GM23248 (cell line): ENCODE measurements at regions not wholly inside any gene's neighbourhood (a gene's known extent, or its start where the extent isn't known, plus 50 kb on each side); places are given as distances from the start of the nearest gene placed in this dataset.
A peak's percentile ranks its signal among the peaks of the same experiment; 100 is the strongest.

Experiments used
- DNase-seq: peaks from one replicate; pipeline ENCODE4 v3.0.0-alpha.2; 2015
- H2AFZ ChIP-seq: fragments of 200-600 bp; sonication (generic); 2 replicates; pipeline ENCODE4 v1.6.1; 2016; ENCODE audit warnings: antibody characterized with exemption
- H3F3A ChIP-seq: fragments of 200-600 bp; sonication (generic); 2 replicates; pipeline ENCODE4 v1.6.1; 2016; ENCODE audit warnings: mild to moderate bottlenecking, antibody characterized with exemption, mixed run types; ENCODE audit not compliant: insufficient read depth
- H3K27ac ChIP-seq: fragments of 200-600 bp; sonication (generic); 2 replicates; pipeline ENCODE4 v1.5.1; 2016; ENCODE audit warnings: mild to moderate bottlenecking
- H3K27me3 ChIP-seq: fragments of 200-600 bp; sonication (generic); replicated peaks from 2 replicates; pipeline ENCODE4 v1.6.1; 2016; ENCODE audit warnings: mild to moderate bottlenecking; ENCODE audit not compliant: insufficient read depth
- H3K36me3 ChIP-seq: fragments of 200-600 bp; sonication (generic); 2 replicates; pipeline ENCODE4 v1.6.1; 2016; ENCODE audit warnings: low read depth, mild to moderate bottlenecking
- H3K4me1 ChIP-seq: fragments of 200-600 bp; sonication (generic); 2 replicates; pipeline ENCODE4 v1.6.1; 2016; ENCODE audit warnings: mild to moderate bottlenecking; ENCODE audit not compliant: insufficient read depth
- H3K4me2 ChIP-seq: fragments of 200-600 bp; sonication (generic); one replicate; pipeline ENCODE4 v1.6.1; 2016; ENCODE audit warnings: mild to moderate bottlenecking; ENCODE audit not compliant: unreplicated experiment
- H3K4me3 ChIP-seq: fragments of 200-600 bp; sonication (generic); 2 replicates; pipeline ENCODE4 v1.5.1; 2016; ENCODE audit warnings: mild to moderate bottlenecking
- H3K79me2 ChIP-seq: fragments of 200-600 bp; sonication (generic); 2 replicates; pipeline ENCODE4 v1.6.1; 2016; ENCODE audit warnings: mild to moderate bottlenecking; ENCODE audit not compliant: insufficient read depth
- H3K9ac ChIP-seq: fragments of 200-600 bp; sonication (generic); 2 replicates; pipeline ENCODE4 v1.6.1; 2016; ENCODE audit warnings: mild to moderate bottlenecking
- H3K9me2 ChIP-seq: fragments of 200-600 bp; sonication (generic); 2 replicates; pipeline ENCODE4 v1.6.1; 2016; ENCODE audit warnings: mixed run types, mild to moderate bottlenecking, moderate library complexity; ENCODE audit not compliant: insufficient read depth
- H3K9me3 ChIP-seq: fragments of 200-600 bp; sonication (generic); one replicate; pipeline ENCODE4 v1.6.1; 2017; ENCODE audit warnings: low read depth
- H4K20me1 ChIP-seq: fragments of 200-600 bp; sonication (generic); 2 replicates; pipeline ENCODE4 v1.6.0; 2016; ENCODE audit not compliant: insufficient read depth
- EZH2 ChIP-seq: fragments of 200-600 bp; sonication (generic); IDR thresholded peaks from 2 replicates; pipeline ENCODE4 v1.6.1; 2018; ENCODE audit warnings: antibody characterized with exemption, mild to moderate bottlenecking; ENCODE audit not compliant: insufficient read depth, poor library complexity, severe bottlenecking
- EZH2phosphoT487 ChIP-seq: fragments of 200-600 bp; sonication (generic); IDR thresholded peaks from 2 replicates; pipeline ENCODE4 v1.6.1; 2018; ENCODE audit warnings: antibody characterized with exemption, moderate library complexity, mild to moderate bottlenecking, low read depth; ENCODE audit not compliant: insufficient read depth
- WGBS, 2 experiments: methylation state at CpG; one replicate each; pipeline ENCODE4 v1.1.6; 2015 to 2017; ENCODE audit warnings: low lambda C conversion rate in 2 of 2, low coverage in 1 of 2; ENCODE audit errors: missing lambda C conversion rate in 2 of 2; 5-methylcytosine and 5-hydroxymethylcytosine counted together
- in situ Hi-C: fragments of 300-500 bp; cut with MboI; formaldehyde crosslinking; loops from 2 replicates; pipeline ENCODE4 v1.15.0; 2020

DNA sequence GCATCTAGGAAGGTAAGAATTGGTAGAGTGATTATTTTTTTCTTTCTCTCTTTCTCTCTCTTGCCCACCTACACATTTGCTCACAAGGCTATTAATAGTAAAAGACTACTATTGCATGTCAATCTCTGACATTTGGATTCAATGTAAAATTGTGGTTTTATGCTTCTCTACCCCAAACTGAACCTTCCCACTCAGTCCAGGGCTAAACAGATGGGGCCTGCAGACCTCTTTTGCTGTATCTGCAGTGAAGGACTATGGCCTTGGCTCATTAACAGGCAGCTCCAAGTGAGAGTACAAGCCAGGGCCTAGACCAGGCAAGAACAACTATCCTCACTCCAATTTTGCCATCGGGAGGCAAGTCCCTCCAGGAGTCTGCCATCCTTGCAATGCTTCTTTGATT is 68.3 kb upstream of the ARL4C start:
- H3K9ac ChIP-seq, result peak overlapping the region; percentile 0; the same call in 1 of the 2 replicates
- no peaks in the 10 kb centered on the region for H3K27me3 ChIP-seq
- no peaks in the 10 kb centered on the region for H3K36me3 ChIP-seq
- no peak overlapping the region for H3K4me3 ChIP-seq
- H2AFZ ChIP-seq, result no peak overlapping the region
- DNase-seq, result no peak
- H3K4me1 ChIP-seq, result peaks cover 12% of the 10 kb centered on the region
- WGBS, 2 experiments, result 42 to 59% methylated on average over 1 of the region's 1 CpG
- peaks cover 7% of the 10 kb centered on the region; the same call in 1 of the 2 replicates for H3F3A ChIP-seq
- no peak overlapping the region for H3K27ac ChIP-seq
- H3K4me2 ChIP-seq, result peak overlapping the region; percentile 19
- H3K79me2 ChIP-seq, result no peaks in the 10 kb centered on the region
- H3K9me2 ChIP-seq, result no peaks in the 10 kb centered on the region
- H4K20me1 ChIP-seq, result no peaks in the 10 kb centered on the region
- TF ChIP-seq EZH2phosphoT487 (no peak), EZH2 (no peak)
- no peaks in the 10 kb centered on the region for H3K9me3 ChIP-seq
- in situ Hi-C loops, result loop anchor here (25.0 kb wide), 1 partner anchor 397 kb away; the partner anchor contains the start of gene SH3BP4

- Histone ChIP-seq H3K4me2 (peak overlapping the region; percentile 19), H2AFZ (no peak overlapping the region), H3K9me3 (no peaks in the 10 kb centered on the region), H4K20me1 (no peaks in the 10 kb centered on the region), H3K9me2 (no peaks in the 10 kb centered on the region), H3K27me3 (no peaks in the 10 kb centered on the region), H3K4me1 (peaks cover 12% of the 10 kb centered on the region), H3K4me3 (no peak overlapping the region), H3K9ac (peak overlapping the region; percentile 0; the same call in 1 of the 2 replicates), H3K79me2 (no peaks in the 10 kb centered on the region), H3K36me3 (no peaks in the 10 kb centered on the region), H3K27ac (no peak overlapping the region), H3F3A (peaks cover 7% of the 10 kb centered on the region; the same call in 1 of the 2 replicates)
- in situ Hi-C loops, result loop anchor here (25.0 kb wide), 1 partner anchor 398 kb away; the partner anchor contains the start of gene SH3BP4
- TF ChIP-seq EZH2phosphoT487 (no peak), EZH2 (no peak)
- peak; percentile 60 for DNase-seq
- 0 to 3% methylated on average over 2 of the region's 2 CpGs for WGBS, 2 experiments
Observed at GRCh38 chr2:234564699-234565098, 67.8 kb upstream of the ARL4C start.

GRCh38 chr2:234559609-234560008 is 62.7 kb upstream of the ARL4C start:
- Histone ChIP-seq H4K20me1 (no peaks in the 10 kb centered on the region), H3K4me1 (0 out of 2 replicates have a peak, but pooled peaks cover 3% of the 10 kb centered on the region), H3K9me3 (no peaks in the 10 kb centered on the region), H3K79me2 (no peaks in the 10 kb centered on the region), H3K9me2 (no peaks in the 10 kb centered on the region), H3K4me3 (no peak overlapping the region), H3K27ac (no peak overlapping the region), H3K9ac (no peak overlapping the region), H3F3A (no peaks in the 10 kb centered on the region), H3K27me3 (no peaks in the 10 kb centered on the region), H3K4me2 (no peak overlapping the region), H2AFZ (no peak overlapping the region), H3K36me3 (no peaks in the 10 kb centered on the region)
- TF ChIP-seq EZH2phosphoT487 (no peak), EZH2 (no peak)
- no peak for DNase-seq
- 82 to 92% methylated on average over 5 of the region's 5 CpGs for WGBS, 2 experiments
- in situ Hi-C loops, result loop anchor here (25.0 kb wide), 1 partner anchor 403 kb away; the partner anchor contains the start of gene SH3BP4

DNA sequence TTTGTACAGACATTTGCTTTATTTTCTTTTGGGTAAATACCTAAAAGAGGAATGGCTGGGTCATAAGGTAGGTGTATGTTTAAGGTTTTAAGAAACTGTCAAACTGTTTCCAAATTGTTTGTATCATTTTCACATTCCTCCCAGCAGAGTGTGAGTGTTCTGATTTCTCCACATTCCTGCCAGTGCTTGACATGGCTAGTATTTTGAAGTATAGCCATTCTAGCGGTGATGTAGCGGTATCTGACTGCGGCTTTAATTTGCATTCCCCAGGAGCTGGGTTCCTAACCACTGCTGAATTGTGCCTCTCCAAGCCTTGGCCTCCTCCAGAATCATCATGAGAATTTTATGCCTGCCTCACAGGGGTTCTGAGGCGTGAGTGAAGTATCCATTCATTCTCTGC is 61.8 kb upstream of the ARL4C start:
- WGBS, 2 experiments, result 87 to 93% methylated on average over 4 of the region's 4 CpGs
- Histone ChIP-seq H3K36me3 (no peaks in the 10 kb centered on the region), H3F3A (no peaks in the 10 kb centered on the region), H3K27ac (no peak overlapping the region), H3K4me3 (no peak overlapping the region), H3K9ac (no peak overlapping the region), H2AFZ (no peak overlapping the region), H3K4me1 (no peaks in the 10 kb centered on the region), H3K79me2 (no peaks in the 10 kb centered on the region), H4K20me1 (no peaks in the 10 kb centered on the region), H3K27me3 (no peaks in the 10 kb centered on the region), H3K9me2 (no peaks in the 10 kb centered on the region), H3K4me2 (no peak overlapping the region), H3K9me3 (no peaks in the 10 kb centered on the region)
- TF ChIP-seq EZH2 (no peak), EZH2phosphoT487 (no peak)
- DNase-seq, result no peak
- in situ Hi-C loops, result loop anchor here (25.0 kb wide), 1 partner anchor 404 kb away; the partner anchor contains the start of gene SH3BP4
